KBM-7 (cell line): ENCODE measurements at regions not wholly inside any gene's neighbourhood (a gene's known extent, or its start where the extent isn't known, plus 50 kb on each side); places are given as distances from the start of the nearest gene placed in this dataset.

Experiments used
- DNase-seq: peaks from one replicate; pipeline ENCODE4 v3.0.0-alpha.2; 2015
- in situ Hi-C: fragments of 300-500 bp; cut with MboI; formaldehyde crosslinking; loops from 2 replicates; pipeline ENCODE4 v1.14.3; 2020; ENCODE audit warnings: low sequenced_read_pairs, low pct_unique_long_range_greater_than_20kb, mixed read lengths

GRCh38 chr12:11561411-11561810 lies 88.1 kb upstream of the ETV6 start:
- in situ Hi-C loops, result loop anchor here (25.0 kb wide), 1 partner anchor 776 kb away; no protein-coding TSS in a partner anchor

GRCh38 chr12:11563785-11564739 lies 85.4 kb upstream of the ETV6 start:
- DNase-seq, result no peak
- in situ Hi-C loops, result loop anchor here (25.0 kb wide), 1 partner anchor 773 kb away; no protein-coding TSS in a partner anchor

More at GRCh38 chr12:11561411-11561810, 88.1 kb upstream of the ETV6 start:
- DNase-seq, result no peak

GRCh38 chr12:11564984-11565651 lies 84.4 kb upstream of the ETV6 start:
- in situ Hi-C loops, result loop anchor here (25.0 kb wide), 1 partner anchor 772 kb away; no protein-coding TSS in a partner anchor
- DNase-seq, result no peak

- no peak for DNase-seq
- in situ Hi-C loops, result loop anchor here (25.0 kb wide), 1 partner anchor 772 kb away; no protein-coding TSS in a partner anchor
These were observed 83.7 kb upstream of the ETV6 start for GRCh38 chr12:11565752-11566151.

GRCh38 chr12:11568155-11568761 lies 81.2 kb upstream of the ETV6 start:
- no peak for DNase-seq
- in situ Hi-C loops, result loop anchor here (25.0 kb wide), 1 partner anchor 769 kb away; no protein-coding TSS in a partner anchor

- no peak for DNase-seq
- in situ Hi-C loops, result loop anchor here (25.0 kb wide), 1 partner anchor 768 kb away; no protein-coding TSS in a partner anchor
These were observed 80.6 kb upstream of the ETV6 start for GRCh38 chr12:11568762-11569478.

GRCh38 chr12:11569716-11570115 lies 79.8 kb upstream of the ETV6 start:
- in situ Hi-C loops, result loop anchor here (25.0 kb wide), 1 partner anchor 768 kb away; no protein-coding TSS in a partner anchor
- DNase-seq, result no peak

- no peak for DNase-seq
- in situ Hi-C loops, result loop anchor here (25.0 kb wide), 1 partner anchor 763 kb away; no protein-coding TSS in a partner anchor
These were observed 75.6 kb upstream of the ETV6 start for GRCh38 chr12:11573880-11574279.

- no peak for DNase-seq
- in situ Hi-C loops, result loop anchor here (25.0 kb wide), 1 partner anchor 461 kb away; no protein-coding TSS in a partner anchor
These were observed 73.4 kb upstream of the ETV6 start for GRCh38 chr12:11576104-11576503.

- DNase-seq, result no peak
- in situ Hi-C loops, result loop anchor here (25.0 kb wide), 1 partner anchor 460 kb away; no protein-coding TSS in a partner anchor
These were observed 71.7 kb upstream of the ETV6 start for GRCh38 chr12:11577658-11578260.

GRCh38 chr12:11578461-11578993 lies 70.9 kb upstream of the ETV6 start:
- DNase-seq, result no peak
- in situ Hi-C loops, result loop anchor here (25.0 kb wide), 1 partner anchor 459 kb away; no protein-coding TSS in a partner anchor

- peak; percentile 82 for DNase-seq
- in situ Hi-C loops, result loop anchor here (25.0 kb wide), 1 partner anchor 457 kb away; no protein-coding TSS in a partner anchor
These were observed 69.2 kb upstream of the ETV6 start for GRCh38 chr12:11580125-11580751.

GRCh38 chr12:11581179-11581755 lies 68.2 kb upstream of the ETV6 start:
- DNase-seq, result peak; percentile 75
- in situ Hi-C loops, result loop anchor here (25.0 kb wide), 1 partner anchor 456 kb away; no protein-coding TSS in a partner anchor

- in situ Hi-C loops, result loop anchor here (25.0 kb wide), 1 partner anchor 453 kb away; no protein-coding TSS in a partner anchor
- peak; percentile 43 for DNase-seq
These were observed 65.1 kb upstream of the ETV6 start for GRCh38 chr12:11584221-11584855.

- no peak for DNase-seq
- in situ Hi-C loops, result loop anchor here (25.0 kb wide), 1 partner anchor 445 kb away; no protein-coding TSS in a partner anchor
These were observed 57.0 kb upstream of the ETV6 start for GRCh38 chr12:11592484-11592883.

- DNase-seq, result no peak
- in situ Hi-C loops, result loop anchor here (25.0 kb wide), 1 partner anchor 444 kb away; no protein-coding TSS in a partner anchor
These were observed 56.5 kb upstream of the ETV6 start for GRCh38 chr12:11593013-11593412.
